Cardiac fibroblast (primary cell): ENCODE measurements at regions not wholly inside any gene's neighbourhood (a gene's known extent, or its start where the extent isn't known, plus 50 kb on each side); places are given as distances from the start of the nearest gene placed in this dataset.

Source experiments
- DNase-seq, 2 donors: peaks; one replicate each; pipeline versions ENCODE4 v3.0.0 to v3.0.0-alpha.2; 2010; ENCODE audit warnings: low read depth in 2 of 2
- H3K4me3 ChIP-seq, 2 donors: replicated peaks in 1 of 2; 1 replicate in 1 of 2; 2 replicates in 1 of 2; pipeline ENCODE4 v1.5.1; 2011; ENCODE audit warnings: low read depth in 2 of 2, low read length in 2 of 2, mild to moderate bottlenecking in 2 of 2, moderate library complexity in 1 of 2
- TF ChIP-seq, protein P1 (sequence below): IDR thresholded peaks from one replicate; pipeline ENCODE4 v1.5.1; 2011; ENCODE audit warnings: low read depth, mild to moderate bottlenecking, low read length, inconsistent platforms

- DNase-seq = no peak
- H3K4me3 ChIP-seq = no peak overlapping the region
- TF ChIP-seq, protein P1, sequence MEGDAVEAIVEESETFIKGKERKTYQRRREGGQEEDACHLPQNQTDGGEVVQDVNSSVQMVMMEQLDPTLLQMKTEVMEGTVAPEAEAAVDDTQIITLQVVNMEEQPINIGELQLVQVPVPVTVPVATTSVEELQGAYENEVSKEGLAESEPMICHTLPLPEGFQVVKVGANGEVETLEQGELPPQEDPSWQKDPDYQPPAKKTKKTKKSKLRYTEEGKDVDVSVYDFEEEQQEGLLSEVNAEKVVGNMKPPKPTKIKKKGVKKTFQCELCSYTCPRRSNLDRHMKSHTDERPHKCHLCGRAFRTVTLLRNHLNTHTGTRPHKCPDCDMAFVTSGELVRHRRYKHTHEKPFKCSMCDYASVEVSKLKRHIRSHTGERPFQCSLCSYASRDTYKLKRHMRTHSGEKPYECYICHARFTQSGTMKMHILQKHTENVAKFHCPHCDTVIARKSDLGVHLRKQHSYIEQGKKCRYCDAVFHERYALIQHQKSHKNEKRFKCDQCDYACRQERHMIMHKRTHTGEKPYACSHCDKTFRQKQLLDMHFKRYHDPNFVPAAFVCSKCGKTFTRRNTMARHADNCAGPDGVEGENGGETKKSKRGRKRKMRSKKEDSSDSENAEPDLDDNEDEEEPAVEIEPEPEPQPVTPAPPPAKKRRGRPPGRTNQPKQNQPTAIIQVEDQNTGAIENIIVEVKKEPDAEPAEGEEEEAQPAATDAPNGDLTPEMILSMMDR = no peak
These were observed 215.4 kb upstream of the CTNND2 start for GRCh38 chr5:12119657-12120056.

DNA sequence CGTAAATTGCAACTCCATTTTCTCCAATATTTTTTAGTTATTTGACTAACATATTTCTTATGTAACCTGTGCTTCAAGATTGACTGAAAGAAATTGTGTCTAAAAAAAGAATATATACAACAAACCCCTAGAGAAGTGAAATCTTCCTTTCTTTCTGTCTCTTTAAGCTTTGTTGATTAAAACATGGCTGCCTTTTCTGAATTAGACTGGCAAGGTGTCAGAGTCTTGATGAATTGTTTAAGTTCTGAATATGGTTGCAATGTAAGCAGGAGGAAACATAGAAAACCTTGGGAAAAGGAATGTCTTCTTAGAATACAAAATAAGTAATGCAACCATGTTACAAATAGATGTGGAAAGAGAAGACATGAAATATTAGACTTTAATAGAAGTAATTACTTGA, 209.8 kb upstream of the CTNND2 start:
- TF ChIP-seq, protein P1 = no peak
- no peak for DNase-seq
- H3K4me3 ChIP-seq = no peak overlapping the region

DNA sequence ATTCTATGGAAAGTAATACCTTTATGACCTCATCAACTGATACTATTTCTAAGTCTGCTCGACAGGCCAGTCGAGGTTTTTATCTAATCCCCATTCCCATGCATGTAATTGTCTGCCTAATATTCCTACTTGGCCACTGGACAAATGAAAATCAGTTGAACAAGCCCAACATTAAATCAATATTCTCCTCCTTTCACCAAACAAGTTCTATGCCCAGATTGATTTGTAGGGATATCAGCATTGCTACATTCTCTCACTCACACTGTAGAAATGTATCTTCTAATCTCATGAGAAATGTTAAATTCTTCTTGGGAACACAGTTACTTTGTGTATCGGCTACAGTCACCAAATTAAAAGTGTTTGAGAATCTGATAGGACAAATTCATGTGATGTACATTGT, 208.8 kb upstream of the CTNND2 start:
- TF ChIP-seq, protein P1 = no peak
- no peak overlapping the region for H3K4me3 ChIP-seq

DNA sequence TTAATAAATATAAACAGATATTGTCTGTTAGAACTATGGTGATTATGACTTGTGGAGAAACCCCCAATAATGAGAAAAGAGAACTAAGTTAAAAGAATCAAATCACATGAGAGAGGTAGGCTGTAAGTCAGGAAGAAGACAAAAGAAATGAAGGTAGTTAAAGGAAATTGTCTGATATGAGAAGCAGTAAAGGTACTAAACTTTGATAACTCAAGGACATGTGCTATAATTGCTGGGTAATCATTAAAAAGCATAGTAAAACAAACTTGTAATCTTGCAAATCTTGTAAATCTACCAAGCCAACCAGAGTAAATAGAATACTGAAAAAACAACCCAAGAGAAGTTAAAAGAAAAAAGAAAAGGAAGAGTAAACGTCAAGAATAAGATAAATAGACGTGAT, 207.0 kb upstream of the CTNND2 start:
- H3K4me3 ChIP-seq = no peak overlapping the region
- no peak for DNase-seq
- TF ChIP-seq, protein P1 = no peak

More for the DNA sequence above, 208.8 kb upstream of the CTNND2 start:
- DNase-seq = no peak

DNA sequence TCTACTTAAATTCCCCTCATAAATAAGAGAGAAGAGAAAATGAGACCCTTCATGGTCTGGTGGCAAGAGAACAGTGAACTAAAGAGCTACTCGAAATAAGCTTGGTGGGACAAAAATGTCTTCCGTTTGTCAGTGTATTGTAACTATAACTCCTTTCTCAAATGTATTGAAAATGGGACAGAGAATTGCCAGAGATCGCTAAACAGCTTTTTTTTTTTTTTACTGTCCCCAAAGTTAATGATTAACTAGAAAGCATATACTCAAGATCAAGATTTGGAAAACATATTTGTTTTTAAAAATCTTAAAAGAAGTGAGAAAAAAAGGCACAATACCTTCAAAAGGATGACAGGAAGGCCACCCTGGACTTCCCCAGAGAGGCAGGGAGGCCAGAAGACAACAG, 206.4 kb upstream of the CTNND2 start:
- TF ChIP-seq, protein P1 = no peak
- no peak for DNase-seq
- H3K4me3 ChIP-seq = no peak overlapping the region

GRCh38 chr5:12109075-12109688, 204.9 kb upstream of the CTNND2 start:
- TF ChIP-seq, protein P1 = no peak
- no peak overlapping the region for H3K4me3 ChIP-seq
- no peak for DNase-seq

DNA sequence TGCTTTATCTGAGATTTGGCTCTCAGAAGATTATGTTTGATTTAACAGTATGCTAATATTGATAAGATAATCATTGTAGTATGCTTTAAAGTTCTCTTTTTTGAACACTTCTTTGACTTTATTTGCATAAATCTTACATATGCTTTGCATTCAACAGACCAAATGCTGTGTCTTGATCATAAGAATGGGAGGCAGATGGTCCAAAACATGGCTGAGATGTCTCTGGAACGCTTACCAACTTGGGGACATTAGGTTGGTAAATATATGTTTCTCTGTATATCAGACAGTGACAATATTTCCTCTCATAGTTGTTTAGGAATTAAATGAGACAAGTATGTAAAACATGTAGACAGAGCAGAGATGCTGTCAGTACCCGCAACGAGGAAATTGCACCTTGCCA, 197.9 kb upstream of the CTNND2 start:
- no peak for DNase-seq
- TF ChIP-seq, protein P1 = no peak
- no peak overlapping the region for H3K4me3 ChIP-seq
